Fibroblast of lung (primary cell): ENCODE measurements at regions not wholly inside any gene's neighbourhood (a gene's known extent, or its start where the extent isn't known, plus 50 kb on each side); places are given as distances from the start of the nearest gene placed in this dataset.

Experiments
- DNase-seq, 2 donors: peaks; one replicate each; pipeline versions ENCODE4 v3.0.0 to v3.0.0-alpha.2; 2010; ENCODE audit warnings: low read depth in 2 of 2
- H2AFZ ChIP-seq: 2 replicates; pipeline ENCODE4 v1.5.1; 2012; ENCODE audit warnings: low read length, control low read depth, inconsistent platforms
- H3K27ac ChIP-seq: 2 replicates; pipeline ENCODE4 v1.5.1; 2011; ENCODE audit warnings: low read length, control low read depth; ENCODE audit not compliant: insufficient read depth
- H3K27me3 ChIP-seq: 2 replicates; pipeline ENCODE4 v1.5.1; 2011; ENCODE audit warnings: mild to moderate bottlenecking, low read length; ENCODE audit not compliant: control insufficient read depth, insufficient read depth
- H3K36me3 ChIP-seq: 2 replicates; pipeline ENCODE4 v1.5.1; 2011; ENCODE audit warnings: low read length; ENCODE audit not compliant: control insufficient read depth, insufficient read depth
- H3K4me1 ChIP-seq: 2 replicates; pipeline ENCODE4 v1.5.1; 2011; ENCODE audit warnings: low read length; ENCODE audit not compliant: control insufficient read depth, insufficient read depth; ENCODE audit errors: extremely low read depth
- H3K4me2 ChIP-seq: 2 replicates; pipeline ENCODE4 v1.5.1; 2011; ENCODE audit warnings: low read length, control low read depth; ENCODE audit not compliant: insufficient read depth; ENCODE audit errors: extremely low read depth
- H3K4me3 ChIP-seq, 4 experiments: fragments of 200-600 bp in 1 of 4; sonication (generic) in 1 of 4; replicated peaks in 1 of 4; 2 replicates each; pipeline ENCODE4 v1.5.1; 2011 to 2016; ENCODE audit warnings: low read length in 4 of 4, low read depth in 3 of 4, mild to moderate bottlenecking in 3 of 4, control low read depth in 2 of 4, inconsistent platforms in 1 of 4, mixed read lengths in 1 of 4; ENCODE audit not compliant: insufficient read depth in 1 of 4; ENCODE audit errors: control extremely low read depth in 1 of 4
- H3K79me2 ChIP-seq: 2 replicates; pipeline ENCODE4 v1.5.1; 2012; ENCODE audit warnings: mild to moderate bottlenecking, low read length, inconsistent platforms; ENCODE audit not compliant: control insufficient read depth, insufficient read depth
- H3K9ac ChIP-seq: 2 replicates; pipeline ENCODE4 v1.5.1; 2011; ENCODE audit warnings: mild to moderate bottlenecking, low read length, control low read depth; ENCODE audit not compliant: insufficient read depth
- H3K9me3 ChIP-seq: 2 replicates; pipeline ENCODE4 v1.5.1; 2012; ENCODE audit warnings: low read depth, low read length; ENCODE audit not compliant: control insufficient read depth, insufficient read depth
- H4K20me1 ChIP-seq: 2 replicates; pipeline ENCODE4 v1.5.1; 2011; ENCODE audit warnings: low read length; ENCODE audit not compliant: control insufficient read depth, insufficient read depth; ENCODE audit errors: extremely low read depth
- CTCF ChIP-seq, 2 donors: IDR thresholded peaks in 1 of 2; conservative IDR thresholded peaks in 1 of 2; 1 replicate in 1 of 2; 2 replicates in 1 of 2; pipeline ENCODE4 v1.5.1; 2011 to 2012; ENCODE audit warnings: low read length in 2 of 2, control low read depth in 1 of 2, inconsistent platforms in 1 of 2, low read depth in 1 of 2, mild to moderate bottlenecking in 1 of 2
- EZH2 ChIP-seq: IDR thresholded peaks from 2 replicates; pipeline ENCODE4 v1.5.1; 2012; ENCODE audit warnings: low read length, control low read depth, mild to moderate bottlenecking; ENCODE audit errors: missing control alignments

DNA sequence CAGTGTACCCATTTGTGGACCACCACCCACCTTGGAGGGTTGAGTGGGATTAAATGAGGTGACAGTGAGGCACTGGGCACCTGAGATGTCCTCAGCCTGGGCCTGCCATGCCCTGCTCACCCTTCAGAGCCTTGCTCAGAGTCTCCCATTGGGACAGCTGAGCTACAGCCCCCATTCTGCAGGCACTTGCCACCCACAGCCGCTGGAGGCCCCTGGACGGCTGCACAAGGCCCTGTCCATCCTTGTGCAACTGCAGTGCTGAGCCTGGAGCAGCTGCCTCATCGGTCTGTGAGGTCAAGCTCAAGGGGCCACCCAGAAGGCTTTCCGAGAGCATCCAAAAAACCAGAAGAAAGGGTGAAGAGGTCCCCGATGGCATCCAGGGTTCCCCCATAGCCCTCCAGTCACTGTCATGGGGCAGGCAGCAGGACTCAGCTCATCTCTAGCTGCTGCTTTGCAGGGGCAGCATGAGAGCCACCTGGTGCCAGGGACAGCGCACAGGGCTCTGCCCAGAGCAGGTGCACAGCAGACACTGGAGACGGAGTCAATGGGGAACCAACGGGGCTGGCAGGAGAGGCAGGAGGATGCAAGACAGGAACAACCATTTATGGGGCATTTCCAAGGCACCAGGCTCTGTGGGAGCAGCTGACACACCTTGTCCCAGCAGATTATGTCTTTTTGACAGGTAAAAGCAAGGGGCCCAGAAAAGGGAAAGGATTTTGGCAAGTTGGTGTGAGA is 84.6 kb downstream of the ARL6IP4 start:
- no peak overlapping the region for H3K4me2 ChIP-seq
- no peaks in the 10 kb centered on the region for H3K27me3 ChIP-seq
- H3K36me3 ChIP-seq, result peaks cover 4% of the 10 kb centered on the region
- TF ChIP-seq CTCF (conservative IDR thresholded peaks at IDR 0.05 in 1 of 2, IDR thresholded peaks at IDR 0.05 in 1 of 2; ENCODE audit: low read depth in 1 of 2, low read length in 2 of 2) (peak in 1 of 2 donors; percentile 23), EZH2 (no peak)
- H3K4me3 ChIP-seq, result no peak overlapping the region
- no peaks in the 10 kb centered on the region for H3K79me2 ChIP-seq
- no peaks in the 10 kb centered on the region for H3K9me3 ChIP-seq
- no peaks in the 10 kb centered on the region for H4K20me1 ChIP-seq
- peaks cover 44% of the 10 kb centered on the region for H3K4me1 ChIP-seq
- peak in 1 of 2 donors; percentile 31 for DNase-seq
- H3K27ac ChIP-seq, result no peak overlapping the region
- no peak overlapping the region for H3K9ac ChIP-seq
- H2AFZ ChIP-seq, result no peak overlapping the region

DNA sequence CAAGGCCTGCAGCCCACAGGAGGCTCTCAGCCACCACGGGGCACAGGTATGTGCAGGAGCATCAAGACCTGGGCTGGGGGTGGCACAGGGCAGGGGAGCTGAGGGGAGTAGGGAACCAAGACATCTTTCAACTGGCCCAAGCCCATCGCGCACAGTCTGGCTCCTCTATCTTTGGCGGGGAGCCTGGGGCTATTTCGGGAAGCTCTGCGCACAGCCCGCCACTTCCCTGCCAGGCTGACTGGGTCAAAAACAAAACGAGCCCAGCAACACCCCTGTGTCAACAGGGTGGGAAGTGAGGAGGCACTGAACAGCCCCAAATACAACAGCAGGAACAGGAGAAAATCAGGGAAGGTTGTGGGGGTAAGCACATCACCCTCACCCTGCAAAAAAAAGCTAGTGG is 83.9 kb downstream of the ARL6IP4 start:
- no peak overlapping the region for H2AFZ ChIP-seq
- no peak overlapping the region for H3K9ac ChIP-seq
- H3K4me1 ChIP-seq, result peaks cover 49% of the 10 kb centered on the region
- no peak for DNase-seq
- H3K27ac ChIP-seq, result no peak overlapping the region
- no peaks in the 10 kb centered on the region for H4K20me1 ChIP-seq
- peaks cover 4% of the 10 kb centered on the region for H3K36me3 ChIP-seq
- no peaks in the 10 kb centered on the region for H3K9me3 ChIP-seq
- TF ChIP-seq EZH2, result no peak
- H3K79me2 ChIP-seq, result no peaks in the 10 kb centered on the region
- H3K27me3 ChIP-seq, result no peaks in the 10 kb centered on the region
- no peak overlapping the region for H3K4me3 ChIP-seq
- no peak overlapping the region for H3K4me2 ChIP-seq

GRCh38 chr12:123063535-123063934 is 83.1 kb downstream of the ARL6IP4 start:
- Histone ChIP-seq H4K20me1 (no peaks in the 10 kb centered on the region), H3K4me1 (peaks cover 56% of the 10 kb centered on the region), H3K36me3 (peaks cover 4% of the 10 kb centered on the region), H3K9ac (no peak overlapping the region), H3K27me3 (no peaks in the 10 kb centered on the region), H3K4me3 (no peak overlapping the region), H2AFZ (no peak overlapping the region), H3K4me2 (no peak overlapping the region), H3K27ac (peak overlapping the region; percentile 11), H3K9me3 (no peaks in the 10 kb centered on the region), H3K79me2 (no peaks in the 10 kb centered on the region)
- DNase-seq, result peak in 1 of 2 donors; percentile 32
- TF ChIP-seq EZH2, result no peak
- TF ChIP-seq CTCF (conservative IDR thresholded peaks at IDR 0.05 in 1 of 2, IDR thresholded peaks at IDR 0.05 in 1 of 2; ENCODE audit: low read depth in 1 of 2, low read length in 2 of 2), result peak; percentile 28 to 43
